RWPE1 (cell line): ENCODE measurements at regions not wholly inside any gene's neighbourhood (a gene's known extent, or its start where the extent isn't known, plus 50 kb on each side); places are given as distances from the start of the nearest gene placed in this dataset.
"Not testable (repeated sequence)": the region's sequence is repeated elsewhere in the genome, so short reads cannot be mapped to it uniquely, and the experiment has no call there.

Source experiments
- CTCF ChIA-PET: fragments of 350-600 bp; sonication (Branson Sonifier 250); formaldehyde crosslinking; extraction: SDS; loops from one replicate; lab custom pipeline; 2021; lab: Yijun Ruan, JAX
- POLR2A ChIA-PET: fragments of 400-600 bp; formaldehyde crosslinking; extraction: SDS; loops from one replicate; lab custom pipeline; 2020; ENCODE audit warnings: antibody characterized with exemption; ENCODE audit not compliant: low non-redundant PET; lab: Yijun Ruan, JAX
- DNase-seq: peaks from one replicate; pipeline ENCODE4 v3.0.0; 2012; ENCODE audit warnings: low spot score
- H3K27ac ChIP-seq: fragments of 450-650 bp; 2 replicates; pipeline ENCODE4 v1.5.1; 2017
- CTCF ChIP-seq: fragments of 450-650 bp; conservative IDR thresholded peaks from 2 replicates; pipeline ENCODE4 v1.5.1; 2017; ENCODE audit warnings: low read depth, mild to moderate bottlenecking

GRCh38 chr1:182256931-182257330, 134.7 kb downstream of the GLUL start:
- H3K27ac ChIP-seq = no peak overlapping the region
- no peak for TF ChIP-seq CTCF
- DNase-seq = no peak
- CTCF ChIA-PET = no interaction called here
- POLR2A ChIA-PET = no interaction called here

DNA sequence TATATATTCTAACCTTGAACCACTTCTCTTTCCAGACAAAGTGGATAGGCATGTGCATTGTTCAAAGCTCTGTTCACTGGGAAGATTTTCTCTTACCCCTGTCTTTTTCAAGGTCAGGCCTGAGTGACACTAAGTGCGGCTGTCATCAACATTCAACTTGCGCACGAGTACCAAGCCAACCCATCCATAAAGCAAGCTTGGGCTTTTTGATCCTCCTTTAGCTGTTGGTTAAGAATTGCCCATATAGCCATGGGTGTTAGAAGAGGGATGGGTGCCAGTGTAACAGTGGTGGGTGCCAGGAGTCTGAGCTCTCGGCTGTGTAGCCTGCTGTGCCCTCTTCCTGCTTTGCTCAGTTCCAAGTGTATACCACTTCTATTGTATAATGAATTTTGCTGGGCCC, 136.1 kb downstream of the GLUL start:
- ChIA-PET POLR2A (no interaction called here), CTCF (interaction anchor here (0.9 kb wide), 1 partner anchor 175 kb away, joined by 3 read pairs; no protein-coding TSS in a partner anchor)
- no peak for DNase-seq
- H3K27ac ChIP-seq = no peak overlapping the region
- no peak for TF ChIP-seq CTCF

DNA sequence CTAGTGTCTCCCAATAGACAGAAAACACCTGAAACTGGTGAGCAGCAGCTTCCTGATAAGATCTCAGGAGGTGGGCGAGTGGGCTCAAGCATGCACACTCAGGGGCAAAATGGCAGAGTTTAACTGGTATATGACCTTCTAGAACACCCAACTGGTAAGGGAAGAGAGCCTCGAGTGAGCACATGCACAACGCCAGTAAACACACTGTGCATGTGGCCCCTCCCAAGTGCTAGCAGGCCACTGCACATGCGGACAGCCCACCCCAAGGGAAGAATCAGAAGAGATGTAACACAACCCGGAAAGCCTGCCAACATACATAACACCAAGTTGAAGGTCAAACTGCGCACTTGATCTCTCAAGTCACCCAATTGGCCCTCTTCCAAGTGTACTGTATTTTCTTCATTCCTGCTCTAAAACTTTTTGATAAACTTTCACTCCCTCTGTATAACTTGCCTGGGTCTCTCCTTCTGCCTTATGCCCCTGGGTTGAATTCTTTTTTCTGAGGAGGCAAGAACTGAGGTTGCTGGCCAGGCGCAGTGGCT, 138.2 kb downstream of the GLUL start:
- TF ChIP-seq CTCF = no peak
- no peak for DNase-seq
- ChIA-PET POLR2A (no interaction called here), CTCF (no interaction called here)
- H3K27ac ChIP-seq = no peak overlapping the region

DNA sequence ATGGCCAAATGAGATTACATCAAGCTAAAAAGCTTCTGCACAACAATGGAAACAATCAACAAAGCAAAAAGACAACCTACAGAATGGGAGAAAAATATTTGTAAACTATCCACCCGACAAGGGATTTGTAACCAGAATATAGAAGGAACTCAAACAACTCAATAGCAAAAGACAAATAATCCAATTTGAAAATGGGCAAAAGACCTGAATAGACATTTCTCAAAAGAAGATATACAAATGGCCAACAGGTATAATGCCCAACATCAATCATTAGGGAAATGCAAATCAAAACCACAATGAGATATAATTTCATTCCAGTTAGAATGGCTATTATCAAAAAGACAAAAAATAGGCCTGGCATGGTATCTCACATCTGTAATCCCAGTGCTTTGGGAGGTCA, 140.0 kb downstream of the GLUL start:
- DNase-seq = no peak
- ChIA-PET POLR2A (no interaction called here), CTCF (no interaction called here)
- no peak overlapping the region for H3K27ac ChIP-seq
- TF ChIP-seq CTCF = no peak

- no peak overlapping the region for H3K27ac ChIP-seq
- CTCF ChIA-PET = interaction anchor here (0.6 kb wide), 2 partner anchors 14 to 514 kb away, joined by 3 read pairs; no protein-coding TSS in a partner anchor
- no peak for TF ChIP-seq CTCF
- no peak for DNase-seq
- POLR2A ChIA-PET = no interaction called here
Observed at GRCh38 chr1:182249201-182249676, 142.4 kb downstream of the GLUL start.

DNA sequence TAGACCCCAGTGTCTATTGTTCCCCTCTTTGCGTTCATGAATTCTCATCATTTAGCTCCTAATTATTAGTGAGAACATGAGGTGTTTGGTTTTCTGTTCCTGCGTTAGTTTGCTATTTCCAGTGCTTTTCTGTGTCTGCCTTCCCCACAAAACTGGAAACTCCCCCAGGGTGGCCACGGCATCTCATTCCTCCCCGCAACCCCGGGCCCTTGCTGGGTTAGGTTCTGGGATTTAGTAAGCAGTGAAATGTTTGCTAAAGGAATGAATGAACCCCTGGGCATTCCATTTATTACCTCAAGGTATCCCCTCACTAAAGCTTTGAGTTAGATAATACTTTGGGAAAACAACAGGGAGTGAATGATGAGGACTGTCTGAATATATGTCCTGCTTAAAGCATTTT, 142.9 kb downstream of the GLUL start:
- DNase-seq = no peak
- no peak overlapping the region for H3K27ac ChIP-seq
- ChIA-PET CTCF (interaction anchor here (0.6 kb wide), 1 partner anchor 514 kb away, joined by 3 read pairs; no protein-coding TSS in a partner anchor), POLR2A (no interaction called here)
- TF ChIP-seq CTCF = no peak

DNA sequence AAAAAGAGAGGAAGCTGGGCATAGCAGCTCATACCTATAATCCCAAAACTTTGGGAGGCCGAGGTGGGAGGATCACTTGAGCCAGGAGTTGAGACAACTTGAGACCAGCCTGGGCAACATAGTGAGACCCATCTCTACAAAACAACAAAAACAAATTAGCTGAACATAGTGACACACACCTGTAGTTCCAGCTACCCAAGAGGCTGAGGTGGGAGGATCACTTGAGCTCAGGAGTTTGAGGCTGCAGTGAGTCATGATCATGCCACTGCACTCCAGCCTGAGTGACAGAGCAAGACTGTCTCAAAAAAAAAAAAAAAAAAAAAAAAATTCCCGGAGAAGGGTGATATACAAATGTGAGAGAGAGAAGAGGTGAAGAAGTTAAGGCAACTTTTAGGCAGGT, 143.8 kb downstream of the GLUL start:
- POLR2A ChIA-PET, H3K27ac ChIP-seq, CTCF ChIA-PET: not testable (repeated sequence)

More for the DNA sequence above, 143.8 kb downstream of the GLUL start:
- not testable (repeated sequence) for DNase-seq
